ENCODE measurements at regions not wholly inside any gene's neighbourhood (a gene's known extent, or its start where the extent isn't known, plus 50 kb on each side); places are given as distances from the start of the nearest gene placed in this dataset.

DNA sequence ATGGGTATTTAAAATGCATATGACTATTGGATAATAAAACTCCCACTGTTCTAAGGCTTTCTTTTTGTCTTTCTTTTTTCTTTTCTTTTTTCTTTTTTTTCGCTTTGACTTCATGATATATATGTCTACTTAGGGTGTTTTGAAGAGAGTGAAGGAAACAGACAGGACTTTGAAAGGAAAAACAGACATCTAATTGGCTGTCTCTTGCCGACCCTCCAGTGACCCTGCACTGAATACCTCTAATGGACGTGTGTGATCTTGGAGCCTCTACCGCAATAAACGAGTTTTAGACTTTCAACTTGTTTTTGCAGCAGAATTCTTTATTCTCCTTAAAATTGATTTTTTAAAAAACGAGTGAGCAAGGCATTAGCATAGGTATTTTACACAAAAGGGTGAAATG lies 158.1 kb upstream of the NR2F2 start:
- no peak for ATAC-seq (ENCODE audit: low FRiP score)
- H3K27ac ChIP-seq (ENCODE audit: low read depth in 1 of 2, low read length in 2 of 2) = no peak overlapping the region
- intact Hi-C loops (cut with DNase I) = no loop called here
- H3K9me3 ChIP-seq (ENCODE audit: control insufficient read depth, low read length) = no peaks in the 10 kb centered on the region
- H3K4me1 ChIP-seq (ENCODE audit: control insufficient read depth in 1 of 2, insufficient read depth in 2 of 2, low read length in 2 of 2) = no peaks in the 10 kb centered on the region
- no peak overlapping the region for H3K4me3 ChIP-seq (ENCODE audit: low read length in 2 of 2)
- H3K36me3 ChIP-seq (ENCODE audit: control insufficient read depth in 1 of 2, insufficient read depth in 2 of 2, low read length in 1 of 2) = no peaks in the 10 kb centered on the region
- WGBS, 2 donors = 84 to 85% methylated on average over 6 of the region's 6 CpGs
- no peaks in the 10 kb centered on the region for H3K27me3 ChIP-seq (ENCODE audit: control insufficient read depth in 1 of 2, insufficient read depth in 2 of 2, low read length in 1 of 2)
- no peak for DNase-seq

GRCh38 chr15:96176831-96177230 lies 153.7 kb upstream of the NR2F2 start:
- Histone ChIP-seq H3K9me3 (ENCODE audit: control insufficient read depth, low read length) (no peaks in the 10 kb centered on the region), H3K27me3 (ENCODE audit: control insufficient read depth in 1 of 2, insufficient read depth in 2 of 2, low read length in 1 of 2) (no peaks in the 10 kb centered on the region), H3K4me3 (ENCODE audit: low read length in 2 of 2) (no peak overlapping the region), H3K27ac (ENCODE audit: low read depth in 1 of 2, low read length in 2 of 2) (no peak overlapping the region), H3K4me1 (ENCODE audit: control insufficient read depth in 1 of 2, insufficient read depth in 2 of 2, low read length in 2 of 2) (no peaks in the 10 kb centered on the region), H3K36me3 (ENCODE audit: control insufficient read depth in 1 of 2, insufficient read depth in 2 of 2, low read length in 1 of 2) (no peaks in the 10 kb centered on the region)
- ATAC-seq (ENCODE audit: low FRiP score) (no peak), DNase-seq (no peak)
- intact Hi-C loops (cut with DNase I) = no loop called here
- 94 to 97% methylated on average over 4 of the region's 4 CpGs for WGBS, 2 donors

DNA sequence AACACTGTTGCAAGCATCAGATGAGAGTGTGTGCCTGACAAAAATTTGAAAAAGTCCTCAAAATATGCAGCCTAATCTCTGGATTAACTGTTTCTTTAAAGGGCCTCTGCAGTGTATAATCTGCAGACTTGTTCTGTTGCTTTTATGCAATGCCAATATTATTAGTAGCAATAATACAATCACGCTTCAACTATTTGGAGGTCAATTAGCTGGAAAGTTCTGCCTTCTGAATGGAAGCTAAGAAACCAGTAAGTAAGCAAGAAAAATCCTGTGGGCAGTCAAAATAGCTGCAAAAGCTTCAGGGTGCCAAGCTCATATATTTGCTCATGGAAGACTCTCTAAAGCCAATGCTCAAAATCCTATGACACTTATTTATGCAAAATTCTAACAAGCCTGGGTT lies 153.2 kb upstream of the NR2F2 start:
- DNase-seq (no peak), ATAC-seq (ENCODE audit: low FRiP score) (no peak)
- WGBS, 2 donors = 68 to 89% methylated on average over 1 of the region's 1 CpG
- H3K27me3 ChIP-seq (ENCODE audit: control insufficient read depth in 1 of 2, insufficient read depth in 2 of 2, low read length in 1 of 2) = no peaks in the 10 kb centered on the region
- H3K27ac ChIP-seq (ENCODE audit: low read depth in 1 of 2, low read length in 2 of 2) = no peak overlapping the region
- intact Hi-C loops (cut with DNase I) = no loop called here
- no peak overlapping the region for H3K4me3 ChIP-seq (ENCODE audit: low read length in 2 of 2)
- no peaks in the 10 kb centered on the region for H3K4me1 ChIP-seq (ENCODE audit: control insufficient read depth in 1 of 2, insufficient read depth in 2 of 2, low read length in 2 of 2)
- no peaks in the 10 kb centered on the region for H3K36me3 ChIP-seq (ENCODE audit: control insufficient read depth in 1 of 2, insufficient read depth in 2 of 2, low read length in 1 of 2)
- H3K9me3 ChIP-seq (ENCODE audit: control insufficient read depth, low read length) = no peaks in the 10 kb centered on the region

- H3K27me3 ChIP-seq (ENCODE audit: control insufficient read depth in 1 of 2, insufficient read depth in 2 of 2, low read length in 1 of 2) = no peaks in the 10 kb centered on the region
- H3K9me3 ChIP-seq (ENCODE audit: control insufficient read depth, low read length) = no peaks in the 10 kb centered on the region
- no peaks in the 10 kb centered on the region for H3K4me1 ChIP-seq (ENCODE audit: control insufficient read depth in 1 of 2, insufficient read depth in 2 of 2, low read length in 2 of 2)
- no peaks in the 10 kb centered on the region for H3K36me3 ChIP-seq (ENCODE audit: control insufficient read depth in 1 of 2, insufficient read depth in 2 of 2, low read length in 1 of 2)
- WGBS, 2 donors = 78 to 80% methylated on average over 11 of the region's 11 CpGs
- DNase-seq (no peak), ATAC-seq (ENCODE audit: low FRiP score) (no peak)
- intact Hi-C loops (cut with DNase I) = loop anchor here in 1 of 2 donors (10.0 kb wide), 1 partner anchor 145 kb away; no protein-coding TSS in a partner anchor
- H3K27ac ChIP-seq (ENCODE audit: low read depth in 1 of 2, low read length in 2 of 2) = no peak overlapping the region
- no peak overlapping the region for H3K4me3 ChIP-seq (ENCODE audit: low read length in 2 of 2)
Observed at GRCh38 chr15:96180087-96180748, 150.3 kb upstream of the NR2F2 start.

DNA sequence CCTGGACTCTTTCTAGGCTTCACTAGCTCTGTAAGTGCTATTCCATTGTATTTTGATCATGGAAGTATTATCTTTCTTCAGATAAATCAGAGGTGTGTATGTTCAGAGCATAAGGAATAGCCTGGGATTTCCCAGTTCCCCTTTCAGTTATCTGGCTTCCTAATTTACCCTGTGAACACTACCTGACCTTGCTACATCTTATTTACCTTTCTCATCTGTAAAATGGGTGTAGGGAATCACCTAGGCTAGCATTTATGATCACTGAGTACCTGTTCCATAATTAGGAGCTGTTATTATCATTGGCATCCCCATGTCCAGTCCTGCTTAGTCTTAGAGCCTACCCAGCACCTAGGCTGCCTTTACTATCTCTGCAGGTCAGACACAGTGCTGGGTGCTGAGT lies 149.3 kb upstream of the NR2F2 start:
- Histone ChIP-seq H3K27ac (ENCODE audit: low read depth in 1 of 2, low read length in 2 of 2) (peak overlapping the region in 1 of 2 donors; percentile 20), H3K4me3 (ENCODE audit: low read length in 2 of 2) (no peak overlapping the region), H3K9me3 (ENCODE audit: control insufficient read depth, low read length) (no peaks in the 10 kb centered on the region), H3K4me1 (ENCODE audit: control insufficient read depth in 1 of 2, insufficient read depth in 2 of 2, low read length in 2 of 2) (no peaks in the 10 kb centered on the region), H3K27me3 (ENCODE audit: control insufficient read depth in 1 of 2, insufficient read depth in 2 of 2, low read length in 1 of 2) (no peaks in the 10 kb centered on the region), H3K36me3 (ENCODE audit: control insufficient read depth in 1 of 2, insufficient read depth in 2 of 2, low read length in 1 of 2) (no peaks in the 10 kb centered on the region)
- DNase-seq (no peak), ATAC-seq (ENCODE audit: low FRiP score) (peak; percentile 8)
- intact Hi-C loops (cut with DNase I) = loop anchor here in 1 of 2 donors (10.0 kb wide), 1 partner anchor 144 kb away; no protein-coding TSS in a partner anchor

DNA sequence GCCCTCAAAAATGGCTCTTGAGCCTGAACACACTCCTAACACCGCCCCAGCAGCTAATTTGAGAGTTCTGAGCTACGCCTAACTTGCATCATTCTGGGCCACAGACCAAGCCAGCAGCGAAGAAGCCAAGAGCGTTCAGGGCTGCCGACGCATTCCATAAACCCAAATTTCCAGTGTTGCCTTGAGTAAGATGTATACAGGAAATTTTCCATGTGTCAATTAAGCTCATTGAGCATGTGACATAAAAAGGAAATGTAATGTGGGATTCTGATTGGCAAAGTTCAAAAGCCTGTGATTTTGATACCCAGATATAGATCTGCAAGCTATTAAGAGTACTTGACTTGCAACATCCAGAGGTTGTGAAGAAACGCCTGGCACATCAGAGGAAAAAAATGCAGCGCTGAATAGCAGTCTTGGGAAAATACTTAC lies 148.6 kb upstream of the NR2F2 start:
- WGBS, 2 donors = 11 to 17% methylated on average over 8 of the region's 8 CpGs
- H3K4me1 ChIP-seq (ENCODE audit: control insufficient read depth in 1 of 2, insufficient read depth in 2 of 2, low read length in 2 of 2) = no peaks in the 10 kb centered on the region
- ATAC-seq (ENCODE audit: low FRiP score) (peak; percentile 83), DNase-seq (peak; percentile 81 to 88)
- H3K27ac ChIP-seq (ENCODE audit: low read depth in 1 of 2, low read length in 2 of 2) = peak overlapping the region in 1 of 2 donors; percentile 20
- H3K36me3 ChIP-seq (ENCODE audit: control insufficient read depth in 1 of 2, insufficient read depth in 2 of 2, low read length in 1 of 2) = no peaks in the 10 kb centered on the region
- no peaks in the 10 kb centered on the region for H3K9me3 ChIP-seq (ENCODE audit: control insufficient read depth, low read length)
- intact Hi-C loops (cut with DNase I) = loop anchor here in 1 of 2 donors (10.0 kb wide), 1 partner anchor 143 kb away; no protein-coding TSS in a partner anchor
- no peak overlapping the region for H3K4me3 ChIP-seq (ENCODE audit: low read length in 2 of 2)
- H3K27me3 ChIP-seq (ENCODE audit: control insufficient read depth in 1 of 2, insufficient read depth in 2 of 2, low read length in 1 of 2) = no peaks in the 10 kb centered on the region

DNA sequence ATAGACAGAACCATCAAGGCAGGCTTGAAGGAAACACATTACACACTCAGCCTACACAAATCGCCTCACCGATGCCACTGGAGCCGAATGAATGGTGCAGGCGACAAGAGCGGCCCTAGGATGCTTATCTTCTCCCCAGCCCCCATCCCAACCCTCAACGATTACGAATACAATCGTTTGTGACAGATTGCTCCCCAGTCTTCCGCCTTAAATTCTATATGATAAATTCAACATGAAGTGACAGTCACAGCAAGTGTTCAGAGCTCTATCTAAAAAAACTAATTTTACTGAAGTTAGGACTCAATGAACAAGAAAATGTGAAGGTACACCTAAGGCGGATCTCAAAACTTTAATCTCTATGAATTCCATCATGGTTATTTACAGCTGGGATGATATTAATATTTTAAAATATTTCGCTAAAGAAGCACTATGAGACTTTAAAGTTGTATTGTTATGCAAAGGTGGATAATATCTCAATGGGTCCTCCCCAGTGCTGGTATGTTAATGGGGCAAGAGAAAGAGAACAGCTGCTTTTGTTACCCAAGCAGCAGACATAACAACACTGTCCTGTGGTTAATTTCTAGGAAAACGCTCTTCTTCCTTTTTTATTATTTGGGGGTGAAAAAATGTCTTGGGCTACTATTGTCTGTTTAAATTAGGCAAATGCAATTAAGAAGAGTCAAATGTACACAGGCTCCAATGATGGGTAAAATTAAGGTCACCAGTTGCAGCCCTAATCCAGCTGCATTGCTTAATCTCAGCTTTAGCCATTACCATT lies 147.6 kb upstream of the NR2F2 start:
- Histone ChIP-seq H3K4me3 (ENCODE audit: low read length in 2 of 2) (no peak overlapping the region), H3K27me3 (ENCODE audit: control insufficient read depth in 1 of 2, insufficient read depth in 2 of 2, low read length in 1 of 2) (no peaks in the 10 kb centered on the region), H3K27ac (ENCODE audit: low read depth in 1 of 2, low read length in 2 of 2) (no peak overlapping the region), H3K36me3 (ENCODE audit: control insufficient read depth in 1 of 2, insufficient read depth in 2 of 2, low read length in 1 of 2) (no peaks in the 10 kb centered on the region), H3K9me3 (ENCODE audit: control insufficient read depth, low read length) (no peaks in the 10 kb centered on the region), H3K4me1 (ENCODE audit: control insufficient read depth in 1 of 2, insufficient read depth in 2 of 2, low read length in 2 of 2) (no peaks in the 10 kb centered on the region)
- ATAC-seq (ENCODE audit: low FRiP score) (no peak), DNase-seq (no peak)
- intact Hi-C loops (cut with DNase I) = loop anchor here in 1 of 2 donors (10.0 kb wide), 1 partner anchor 142 kb away; no protein-coding TSS in a partner anchor
- WGBS, 2 donors = 92 to 93% methylated on average over 12 of the region's 12 CpGs

- no peak overlapping the region for H3K27ac ChIP-seq (ENCODE audit: low read depth in 1 of 2, low read length in 2 of 2)
- ATAC-seq (ENCODE audit: low FRiP score) = no peak
- WGBS, 2 donors = 90 to 94% methylated on average over 4 of the region's 4 CpGs
Observed at GRCh38 chr15:96183514-96183850, 147.0 kb upstream of the NR2F2 start.

DNA sequence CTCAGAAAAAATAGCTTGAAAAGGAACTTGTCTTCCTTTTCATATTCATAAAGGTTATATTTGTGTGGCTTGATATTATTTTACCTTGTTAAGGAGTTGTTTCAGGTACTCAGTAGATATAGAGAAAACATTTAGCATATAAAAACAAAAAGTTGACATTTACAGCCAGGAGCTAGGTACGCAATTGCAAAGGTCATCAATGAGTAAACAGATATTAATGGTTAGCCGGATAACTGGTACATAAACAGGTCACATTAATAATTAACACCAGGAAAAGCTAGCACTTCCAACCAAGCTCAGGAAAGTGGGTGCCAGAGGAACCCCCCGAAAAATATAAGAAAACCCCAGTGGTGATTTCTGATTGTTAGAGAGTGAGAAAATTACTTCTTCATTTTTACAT lies 146.6 kb upstream of the NR2F2 start:
- Histone ChIP-seq H3K4me3 (ENCODE audit: low read length in 2 of 2) (no peak overlapping the region), H3K9me3 (ENCODE audit: control insufficient read depth, low read length) (no peaks in the 10 kb centered on the region), H3K36me3 (ENCODE audit: control insufficient read depth in 1 of 2, insufficient read depth in 2 of 2, low read length in 1 of 2) (no peaks in the 10 kb centered on the region), H3K27ac (ENCODE audit: low read depth in 1 of 2, low read length in 2 of 2) (no peak overlapping the region), H3K27me3 (ENCODE audit: control insufficient read depth in 1 of 2, insufficient read depth in 2 of 2, low read length in 1 of 2) (no peaks in the 10 kb centered on the region), H3K4me1 (ENCODE audit: control insufficient read depth in 1 of 2, insufficient read depth in 2 of 2, low read length in 2 of 2) (no peaks in the 10 kb centered on the region)
- ATAC-seq (ENCODE audit: low FRiP score) (no peak), DNase-seq (no peak)
- 93 to 95% methylated on average over 3 of the region's 3 CpGs for WGBS, 2 donors
- intact Hi-C loops (cut with DNase I) = loop anchor here in 1 of 2 donors (10.0 kb wide), 1 partner anchor 141 kb away; no protein-coding TSS in a partner anchor

More at GRCh38 chr15:96183514-96183850, 147.0 kb upstream of the NR2F2 start:
- Histone ChIP-seq H3K4me1 (ENCODE audit: control insufficient read depth in 1 of 2, insufficient read depth in 2 of 2, low read length in 2 of 2) (no peaks in the 10 kb centered on the region), H3K36me3 (ENCODE audit: control insufficient read depth in 1 of 2, insufficient read depth in 2 of 2, low read length in 1 of 2) (no peaks in the 10 kb centered on the region), H3K4me3 (ENCODE audit: low read length in 2 of 2) (no peak overlapping the region), H3K9me3 (ENCODE audit: control insufficient read depth, low read length) (no peaks in the 10 kb centered on the region), H3K27me3 (ENCODE audit: control insufficient read depth in 1 of 2, insufficient read depth in 2 of 2, low read length in 1 of 2) (no peaks in the 10 kb centered on the region)
- DNase-seq = no peak
- intact Hi-C loops (cut with DNase I) = loop anchor here in 1 of 2 donors (10.0 kb wide), 1 partner anchor 141 kb away; no protein-coding TSS in a partner anchor

Measured in aorta (tissue), 5 donors.